ENCODE measurements at regions not wholly inside any gene's neighbourhood (a gene's known extent, or its start where the extent isn't known, plus 50 kb on each side); places are given as distances from the start of the nearest gene placed in this dataset.

DNA sequence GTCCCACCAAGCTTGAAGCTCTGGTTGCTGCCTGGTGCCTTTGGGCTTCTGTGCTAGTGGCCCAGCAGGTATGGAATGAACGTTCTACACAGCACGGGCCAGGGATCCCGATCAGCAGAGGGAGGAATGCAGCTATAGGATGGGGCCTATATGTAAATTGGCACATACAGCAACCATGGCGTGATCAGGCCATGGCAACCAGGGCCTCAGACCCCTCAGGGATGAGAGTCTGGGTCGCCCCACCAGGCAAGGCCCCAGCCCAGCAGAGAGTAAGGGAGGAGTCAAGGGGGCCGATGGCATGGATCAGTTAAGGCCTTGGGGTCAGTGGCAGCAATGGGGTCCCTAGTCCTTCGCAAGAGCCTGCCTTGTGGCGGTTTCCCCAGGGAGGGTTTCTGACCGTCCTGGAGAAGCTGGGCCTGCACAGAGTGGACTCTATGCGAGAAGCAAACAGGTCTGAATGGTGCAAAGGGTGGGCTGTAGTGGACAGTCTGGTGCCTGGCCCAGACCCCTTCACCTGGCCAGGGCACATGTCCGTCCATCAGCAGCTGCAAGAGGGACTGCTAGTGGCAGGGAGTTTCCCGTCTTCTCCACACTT, 98.2 kb upstream of the SLC22A11 start:
- DNase-seq: no peak

- DNase-seq: peak; percentile 16
Observed at GRCh38 chr11:64458997-64459396, 96.7 kb upstream of the SLC22A11 start.

GRCh38 chr11:64459609-64460008, 96.1 kb upstream of the SLC22A11 start:
- DNase-seq: no peak

DNA sequence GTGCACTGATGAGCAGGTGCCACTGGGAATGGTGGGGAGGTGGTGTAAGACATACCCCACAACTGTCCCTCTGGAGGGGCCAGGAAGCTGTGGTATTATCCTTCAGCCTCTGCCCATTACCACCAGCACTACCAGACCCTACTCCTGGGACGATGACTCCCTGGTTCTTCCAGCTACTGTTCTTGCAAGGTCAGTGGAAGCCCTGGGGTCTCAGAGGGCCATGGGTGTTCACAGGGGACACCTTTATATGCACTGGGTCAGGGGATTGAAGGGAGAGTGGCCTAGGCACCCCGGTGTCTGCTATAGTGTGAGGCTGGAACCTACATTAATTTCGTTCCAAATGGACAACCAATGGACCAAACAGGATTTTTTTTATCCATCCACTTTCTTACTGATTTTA, 94.7 kb upstream of the SLC22A11 start:
- no peak for DNase-seq

DNA sequence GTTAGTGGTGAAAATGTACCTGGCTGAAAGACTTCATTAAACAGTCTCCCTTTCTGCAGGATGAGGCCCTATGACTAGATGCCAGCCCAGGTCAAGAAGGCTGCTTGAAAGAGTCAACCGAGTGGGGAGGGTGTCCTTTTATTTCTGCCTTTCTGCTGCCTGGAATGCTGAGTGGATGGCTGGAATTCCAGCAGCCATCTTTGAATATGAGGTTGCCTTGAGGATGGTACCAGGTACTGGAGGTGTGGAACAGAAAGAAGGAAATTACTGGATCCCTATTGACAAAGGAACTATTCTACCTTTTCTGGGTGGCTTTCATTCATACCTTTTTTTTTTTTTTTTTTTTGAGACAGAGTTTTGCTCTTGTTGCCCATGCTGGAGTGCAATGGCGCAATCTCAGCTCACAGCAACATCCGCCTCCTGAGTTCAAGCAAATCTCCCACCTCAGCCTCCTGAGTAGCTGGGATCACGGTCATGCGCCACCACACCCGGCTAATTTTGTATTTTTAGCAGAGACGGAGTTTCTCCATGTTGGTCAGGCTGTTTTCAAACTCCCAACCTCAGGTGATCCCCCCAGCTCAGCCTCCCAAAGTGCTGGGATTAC, 89.5 kb upstream of the SLC22A11 start:
- no peak for DNase-seq

GRCh38 chr11:64469288-64469687, 86.5 kb upstream of the SLC22A11 start:
- no peak for DNase-seq

- no peak for DNase-seq
Observed at GRCh38 chr11:64472593-64473455, 82.9 kb upstream of the SLC22A11 start.

GRCh38 chr11:64474680-64475079, 81.1 kb upstream of the SLC22A11 start:
- DNase-seq: no peak

GRCh38 chr11:64475145-64475544, 80.6 kb upstream of the SLC22A11 start:
- no peak for DNase-seq

- no peak for DNase-seq
Observed at GRCh38 chr11:64476881-64477280, 78.9 kb upstream of the SLC22A11 start.

DNA sequence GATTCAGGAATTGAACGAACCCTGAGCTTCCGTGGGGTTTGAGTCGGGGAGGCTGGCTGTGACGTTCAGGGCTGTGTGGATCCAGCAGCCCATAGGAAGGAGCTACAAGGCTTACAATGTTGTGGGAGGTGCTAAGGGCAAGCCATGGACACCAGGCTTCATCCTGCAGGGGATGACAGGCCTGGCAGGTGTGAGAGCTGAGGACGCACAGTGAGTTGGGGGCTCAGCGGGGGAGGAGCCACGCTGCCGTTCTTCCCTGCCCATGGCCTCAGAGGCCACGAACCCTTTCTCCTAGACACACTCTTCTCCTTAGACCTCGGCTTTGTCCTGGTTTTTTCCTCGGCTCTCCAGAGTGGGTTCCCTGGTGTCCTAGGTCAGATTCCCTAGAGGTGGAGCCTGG, 78.1 kb upstream of the SLC22A11 start:
- DNase-seq: no peak

GRCh38 chr11:64482588-64482987, 73.2 kb upstream of the SLC22A11 start:
- DNase-seq: peak; percentile 47

DNA sequence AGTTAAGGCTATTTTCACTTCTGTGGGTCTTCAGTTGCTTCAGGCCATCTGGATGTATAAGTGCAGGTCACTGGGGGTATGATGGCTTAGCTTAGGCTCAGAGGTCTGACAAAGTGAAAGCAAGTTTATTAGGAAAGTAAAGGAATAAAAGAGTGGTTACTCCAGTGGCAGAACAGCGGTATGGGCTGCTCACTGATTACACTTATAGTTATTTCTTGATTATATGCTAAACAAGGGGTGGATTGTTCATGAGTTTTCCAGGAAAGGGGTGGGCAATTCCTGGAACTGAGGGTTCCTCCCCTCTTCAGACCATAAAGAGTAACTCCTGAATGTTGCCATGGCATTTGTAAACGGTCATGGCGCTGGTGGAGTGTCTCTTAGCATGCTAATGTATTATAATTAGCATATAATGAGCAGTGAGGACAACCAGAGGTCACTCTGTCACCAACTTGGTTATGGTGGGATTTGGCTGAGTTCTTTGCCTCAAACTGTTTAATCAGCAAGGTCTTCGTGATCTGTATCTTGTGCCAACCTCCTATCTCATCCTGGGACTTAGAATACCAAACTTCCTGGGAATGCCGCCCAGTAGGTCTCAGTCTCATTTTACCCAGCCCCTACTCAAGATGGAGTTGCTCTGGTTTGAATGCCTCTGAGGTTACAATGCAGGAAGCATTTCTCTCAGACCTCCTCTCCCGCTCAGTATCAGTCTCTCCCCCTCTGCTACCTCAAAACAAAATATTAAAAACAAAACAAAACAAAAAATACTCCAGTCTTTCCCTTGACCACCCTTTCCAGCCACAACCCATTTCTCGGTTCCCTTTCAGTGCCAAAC, 71.3 kb upstream of the SLC22A11 start:
- DNase-seq: no peak

- no peak for DNase-seq
Observed at GRCh38 chr11:64485074-64485473, 70.7 kb upstream of the SLC22A11 start.

DNA sequence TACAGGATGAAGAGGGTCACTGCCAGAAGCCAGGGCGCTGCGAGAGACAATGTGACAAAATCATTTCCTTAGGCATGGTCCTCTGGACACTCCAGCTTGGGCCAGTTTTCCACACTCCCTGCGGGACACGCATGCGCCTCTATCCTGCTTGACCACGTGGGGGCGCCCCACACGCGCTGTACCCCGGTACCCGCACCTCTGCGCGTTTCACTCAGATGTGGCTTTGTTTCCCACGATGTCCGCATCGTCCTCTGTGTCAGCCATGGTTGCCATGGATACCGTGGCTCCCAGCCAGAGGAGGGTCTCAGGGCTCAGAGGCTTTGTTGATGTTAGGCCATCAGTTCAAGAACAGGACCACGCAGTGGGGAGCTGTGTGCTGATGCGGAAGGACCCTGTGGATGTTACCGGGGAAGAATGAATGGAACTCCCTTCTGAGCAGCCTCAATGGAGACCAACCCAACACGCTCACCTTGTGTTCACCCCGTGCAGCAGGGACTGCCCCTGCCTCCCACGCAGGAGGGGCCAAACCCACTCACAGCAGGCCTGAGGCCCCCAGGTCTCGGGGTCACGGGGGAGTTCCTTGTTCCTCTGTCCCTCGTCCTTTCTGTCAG, 65.8 kb upstream of the SLC22A11 start:
- peak; percentile 36 for DNase-seq

DNA sequence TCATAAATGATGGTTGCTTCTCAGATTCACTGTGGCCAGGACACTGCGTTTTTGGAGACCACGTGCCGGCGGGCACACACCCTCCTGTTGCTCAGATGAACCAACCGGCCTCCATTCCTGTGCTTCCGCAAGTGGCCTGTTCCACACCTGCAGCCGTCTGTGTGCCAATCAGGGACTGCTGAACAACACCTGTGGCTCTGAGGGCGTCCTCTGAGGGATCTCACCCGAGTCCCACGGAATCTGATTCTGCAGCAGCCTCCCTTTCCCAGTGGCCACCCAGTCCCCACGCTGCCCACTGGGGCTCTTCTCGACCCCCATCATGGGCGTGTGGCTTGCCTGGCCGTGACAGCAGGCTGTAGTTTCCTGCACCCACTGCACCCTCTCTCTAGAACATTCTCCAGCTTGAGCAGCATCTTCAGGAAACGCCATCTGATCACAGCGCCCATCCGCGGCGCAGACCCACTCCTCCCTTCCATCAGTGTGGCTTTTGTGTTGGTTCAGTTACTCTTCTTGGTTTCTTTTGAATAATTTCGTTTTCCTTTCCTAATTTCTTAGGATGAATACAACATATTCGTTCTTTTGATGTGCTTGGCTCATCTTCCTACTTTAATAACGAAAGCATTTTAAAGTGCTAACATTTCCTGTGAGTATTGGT, 65.1 kb upstream of the SLC22A11 start:
- DNase-seq: no peak

GRCh38 chr11:64492561-64492960, 63.2 kb upstream of the SLC22A11 start:
- no peak for DNase-seq

DNA sequence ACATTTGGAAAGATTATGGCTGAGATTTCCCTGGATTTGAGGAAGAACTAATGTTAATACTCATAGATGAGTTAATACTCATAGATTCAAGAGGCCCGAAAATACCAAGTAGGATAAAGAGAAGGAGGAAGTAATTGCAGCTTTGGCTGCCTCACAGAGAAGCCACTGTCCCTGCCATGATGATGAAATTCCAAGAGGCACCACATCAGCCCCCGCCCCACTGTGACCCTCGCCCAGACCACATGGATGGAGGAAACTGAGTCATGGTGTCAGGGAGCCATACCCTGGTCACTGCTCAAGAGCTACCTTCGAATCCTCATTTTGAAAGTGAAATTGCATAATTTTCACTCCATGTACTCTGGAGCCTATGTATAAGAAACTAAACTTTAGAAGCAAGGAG, 57.6 kb upstream of the SLC22A11 start:
- no peak for DNase-seq

GRCh38 chr11:64499261-64500004, 56.3 kb upstream of the SLC22A11 start:
- no peak for DNase-seq

Measured in muscle of arm (tissue), 1 donor.